Urothelium cell line (cell line): ENCODE measurements at regions not wholly inside any gene's neighbourhood (a gene's known extent, or its start where the extent isn't known, plus 50 kb on each side); places are given as distances from the start of the nearest gene placed in this dataset.
"Not testable (repeated sequence)": the region's sequence is repeated elsewhere in the genome, so short reads cannot be mapped to it uniquely, and the experiment has no call there.

Experiments used
- DNase-seq: peaks from one replicate; pipeline ENCODE4 v3.0.0; 2011; ENCODE audit warnings: low spot score, mixed read lengths
- FAIRE-seq: peaks from 2 replicates; lab custom pipeline; 2011; peaks lifted over from hg19 to GRCh38; lab: Jason Lieb, UNC

DNA sequence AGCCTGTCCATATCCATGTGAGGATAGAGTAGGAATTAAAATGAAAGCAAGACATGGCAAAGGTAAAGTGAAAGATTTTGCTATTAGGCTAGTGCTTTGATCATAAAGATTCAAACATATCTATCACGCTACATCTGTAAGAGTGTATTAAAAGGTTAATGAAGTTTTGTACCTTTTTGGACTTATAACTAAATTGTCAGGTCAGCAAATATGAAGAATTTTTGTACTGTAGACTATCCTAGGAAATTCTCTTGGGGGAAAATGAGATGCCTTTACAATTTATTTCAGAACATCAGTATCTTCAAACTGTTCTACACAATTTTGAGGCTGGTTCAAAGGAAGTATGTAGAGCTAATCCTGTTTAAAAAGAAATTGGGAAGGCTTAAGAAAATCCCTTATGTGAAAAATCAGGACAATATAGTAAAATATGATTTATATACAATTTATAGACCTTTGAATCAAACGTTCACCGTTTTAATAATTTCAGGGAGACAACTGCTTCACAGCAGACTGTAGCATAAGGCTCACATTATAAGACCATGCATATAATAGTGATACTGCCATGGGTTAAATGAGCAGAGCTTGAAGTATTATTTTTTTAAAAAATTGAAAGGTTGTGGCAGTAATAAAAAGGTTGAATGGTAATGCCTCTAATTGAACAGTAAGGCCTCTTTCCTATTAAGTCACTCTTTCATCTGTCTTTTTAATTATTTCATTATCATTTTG is 639.5 kb upstream of the ARRDC3 start:
- DNase-seq (no peak), FAIRE-seq (no peak)

GRCh38 chr5:92019376-92019990 is 636.4 kb upstream of the ARRDC3 start:
- peak; percentile 20 for DNase-seq
- FAIRE-seq: no peak

DNA sequence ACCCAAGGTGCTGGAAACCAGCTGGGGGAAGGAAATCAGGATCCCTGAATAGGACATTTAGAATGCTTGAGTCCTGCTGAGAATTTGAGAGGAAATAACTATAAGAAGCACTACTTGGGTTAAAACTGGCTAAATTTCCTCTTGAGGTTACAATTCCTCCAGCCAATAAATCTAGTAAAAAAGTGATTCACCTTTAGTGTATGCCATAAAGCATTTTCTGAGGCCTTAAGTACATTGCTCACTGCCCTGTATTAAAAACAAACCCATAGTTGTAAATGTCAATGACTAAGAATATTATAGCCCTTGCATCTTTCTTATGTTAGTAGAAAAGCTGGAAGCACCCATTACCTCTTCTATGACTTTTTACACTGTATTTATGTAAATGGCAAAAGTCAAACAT is 634.7 kb upstream of the ARRDC3 start:
- FAIRE-seq (no peak), DNase-seq (peak; percentile 33)

GRCh38 chr5:92011845-92012244 is 628.7 kb upstream of the ARRDC3 start:
- FAIRE-seq, DNase-seq: not testable (repeated sequence)

DNA sequence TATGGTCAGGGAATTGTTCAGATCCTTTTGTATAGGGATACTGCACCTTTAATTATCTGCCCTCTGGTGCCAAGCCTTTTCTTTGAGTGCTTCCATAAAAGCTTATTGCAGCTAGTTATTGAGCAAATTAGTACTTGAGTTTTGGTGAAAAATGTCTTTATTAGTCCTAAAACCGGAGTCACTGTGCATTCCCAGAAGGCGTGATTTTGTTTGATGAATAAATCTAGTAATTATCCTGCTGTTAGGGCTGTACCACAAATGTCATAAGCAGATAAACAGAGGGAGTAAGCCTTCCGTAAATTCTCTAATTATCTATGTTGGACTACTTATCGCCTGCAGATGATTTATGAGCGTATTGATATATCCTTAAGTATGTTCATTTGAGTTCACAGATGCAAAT is 620.7 kb upstream of the ARRDC3 start:
- no peak for DNase-seq
- no peak for FAIRE-seq

DNA sequence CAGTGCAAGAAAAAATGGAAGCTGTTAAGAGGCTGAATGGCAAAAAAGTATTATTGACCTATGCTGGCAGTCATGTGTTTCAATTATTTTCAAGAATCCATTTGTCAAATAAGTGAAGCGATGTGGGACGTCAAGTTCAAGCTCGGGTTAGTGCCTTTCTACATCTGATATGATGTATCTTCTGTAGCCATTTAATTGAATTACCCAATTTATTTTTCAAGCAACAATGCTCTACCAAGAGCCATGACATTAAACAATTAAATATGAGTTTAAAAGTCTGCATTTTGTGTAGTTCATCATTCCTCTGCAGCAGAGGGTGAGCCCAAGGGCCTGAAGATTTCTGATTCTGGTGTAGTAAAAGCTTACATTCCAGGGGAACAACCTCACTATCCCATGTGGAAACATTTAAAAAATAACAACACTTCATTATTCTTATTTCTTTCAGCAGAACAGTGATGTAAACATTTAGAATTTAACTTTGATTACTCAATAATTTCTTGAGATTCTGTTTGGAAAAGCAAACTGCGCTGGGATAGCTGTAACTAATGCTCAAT is 619.7 kb upstream of the ARRDC3 start:
- DNase-seq: no peak
- no peak for FAIRE-seq

DNA sequence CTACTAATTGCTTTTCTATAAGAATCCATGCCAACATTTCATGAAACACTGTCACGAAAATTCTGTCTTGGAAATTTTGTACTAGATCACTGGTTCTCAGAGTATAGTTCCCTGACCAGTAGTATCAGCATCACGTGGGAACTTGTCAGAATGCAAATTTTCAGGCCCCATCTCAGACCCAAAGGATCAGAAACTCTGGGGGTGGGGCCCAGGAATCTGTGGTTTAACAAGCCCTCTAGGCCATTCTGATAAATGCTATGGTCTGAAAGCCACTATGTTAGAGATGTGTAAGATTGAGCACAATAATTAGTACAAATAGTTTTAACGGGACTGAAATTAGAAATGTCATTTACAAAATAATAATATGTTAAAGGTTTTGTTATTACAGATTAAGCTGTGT is 615.7 kb upstream of the ARRDC3 start:
- FAIRE-seq (no peak), DNase-seq (no peak)

DNA sequence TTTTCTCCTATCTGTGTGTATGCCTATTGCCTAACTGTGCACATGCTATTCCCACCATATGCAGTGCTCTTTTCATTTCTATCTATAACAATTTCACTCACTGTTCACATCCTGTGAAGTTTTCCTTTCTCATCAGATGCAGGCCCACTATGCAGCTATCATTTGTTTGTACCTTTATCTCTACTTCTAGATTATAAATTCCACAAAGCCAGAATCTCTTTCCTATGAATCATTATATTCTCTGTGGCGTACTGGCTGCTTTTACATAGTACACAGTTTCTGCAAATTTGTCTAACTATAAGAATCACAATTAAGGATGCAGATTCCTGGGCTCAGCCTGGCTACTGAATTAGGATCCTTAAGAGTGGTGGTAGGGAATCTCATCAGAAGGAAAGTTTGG is 600.8 kb upstream of the ARRDC3 start:
- FAIRE-seq (no peak), DNase-seq (no peak)

GRCh38 chr5:91978221-91978882 is 595.2 kb upstream of the ARRDC3 start:
- FAIRE-seq (no peak), DNase-seq (no peak)

GRCh38 chr5:91977579-91977978 is 594.5 kb upstream of the ARRDC3 start:
- DNase-seq: no peak
- no peak for FAIRE-seq

DNA sequence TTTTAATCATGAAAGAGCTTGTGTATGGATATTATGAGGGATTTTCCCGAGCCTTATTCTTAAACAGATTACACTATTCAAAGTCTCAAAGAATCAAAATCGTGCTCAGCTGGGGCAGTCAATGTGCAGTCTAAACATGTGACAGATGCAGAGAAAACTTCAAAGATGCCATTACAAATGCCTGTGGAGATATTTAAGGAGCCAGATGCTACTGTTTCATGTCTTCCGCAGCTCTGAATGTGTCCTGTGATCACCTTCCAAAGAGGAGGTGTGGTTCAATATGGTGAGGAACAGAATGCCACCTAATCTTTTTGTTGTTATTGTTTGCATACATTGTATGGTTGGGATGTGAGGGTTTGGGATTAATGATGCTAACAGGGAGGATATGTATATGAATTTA is 593.3 kb upstream of the ARRDC3 start:
- no peak for FAIRE-seq
- DNase-seq: no peak

DNA sequence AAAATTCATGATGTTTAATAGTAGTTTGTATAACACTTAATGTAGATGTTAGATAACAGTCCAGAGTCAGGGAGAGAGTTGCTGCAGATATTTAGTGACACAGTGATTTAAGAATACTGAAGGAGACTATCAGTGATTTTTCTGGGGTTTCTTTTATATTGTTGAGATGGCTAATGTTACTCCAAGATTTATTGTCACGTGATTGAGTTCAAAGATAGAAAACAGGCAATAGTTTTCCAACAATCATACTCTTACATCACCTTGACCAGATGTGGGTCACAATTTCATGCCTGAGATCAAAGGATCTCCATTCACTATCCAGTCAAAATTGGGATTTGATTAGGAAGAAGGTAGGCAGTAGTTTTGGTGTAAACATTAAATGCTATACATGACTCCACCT is 580.0 kb upstream of the ARRDC3 start:
- FAIRE-seq (no peak), DNase-seq (no peak)

- no peak for DNase-seq
- no peak for FAIRE-seq
These were observed 574.5 kb upstream of the ARRDC3 start for GRCh38 chr5:91957666-91958065.

DNA sequence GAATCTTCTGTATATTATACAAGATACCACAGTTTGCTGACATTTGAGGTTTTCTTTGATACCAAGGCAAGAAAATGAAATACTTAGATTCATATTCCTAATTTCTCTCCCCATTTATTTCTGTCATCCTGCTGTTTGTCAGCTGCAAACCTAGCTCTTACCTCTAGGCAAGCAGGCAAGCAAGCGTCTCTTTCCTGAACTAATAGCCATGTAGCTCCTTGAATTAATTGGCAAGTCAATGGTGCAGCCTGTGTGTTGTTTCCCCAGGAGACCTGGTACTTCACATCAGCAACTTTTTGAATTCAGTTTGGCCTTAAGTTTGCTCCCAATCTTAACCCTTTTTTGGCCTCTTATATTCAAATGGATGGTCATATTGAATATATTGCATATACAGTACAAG is 573.6 kb upstream of the ARRDC3 start:
- FAIRE-seq (no peak), DNase-seq (no peak)

DNA sequence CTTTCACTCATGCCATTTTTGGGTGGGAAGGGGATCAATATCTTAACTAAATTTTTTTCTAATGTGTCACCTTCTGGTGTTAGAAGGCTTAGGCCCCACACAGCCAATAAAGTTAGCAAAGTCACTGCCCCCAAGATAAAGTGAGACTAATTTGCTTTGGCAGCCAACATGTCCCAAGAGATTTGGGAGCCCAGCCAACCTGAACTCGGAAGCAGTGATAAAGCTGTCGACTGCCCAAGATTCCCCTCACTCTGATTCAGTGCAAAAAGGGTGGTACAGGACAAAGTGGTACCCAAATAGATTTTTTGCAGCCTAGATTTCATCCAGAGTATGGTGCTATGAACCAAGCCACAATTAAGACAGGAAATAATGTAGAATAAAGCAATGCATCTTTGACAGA is 572.5 kb upstream of the ARRDC3 start:
- peak; percentile 17 for FAIRE-seq
- DNase-seq: no peak

- no peak for FAIRE-seq
- DNase-seq: no peak
These were observed 571.0 kb upstream of the ARRDC3 start for GRCh38 chr5:91954136-91954535.

DNA sequence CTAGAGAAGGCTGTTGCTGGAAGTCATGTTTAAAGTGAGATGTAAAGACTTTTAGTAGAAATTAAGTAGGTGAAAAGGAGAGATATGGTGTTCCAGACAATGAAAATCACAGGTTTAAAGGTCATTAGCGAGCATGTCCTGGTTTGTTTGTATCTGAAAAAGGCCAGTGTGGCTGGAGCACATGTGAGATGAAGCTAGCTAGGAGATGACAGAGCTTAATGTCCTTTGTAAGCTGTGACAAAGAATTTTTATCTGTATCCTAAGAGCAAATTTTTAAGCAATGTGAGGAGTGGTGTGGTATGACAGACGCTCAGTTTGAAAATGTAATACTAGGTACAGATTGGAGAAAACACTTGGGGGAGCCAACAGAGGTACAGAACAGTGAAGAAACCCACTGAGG is 567.2 kb upstream of the ARRDC3 start:
- FAIRE-seq (no peak), DNase-seq (no peak)

DNA sequence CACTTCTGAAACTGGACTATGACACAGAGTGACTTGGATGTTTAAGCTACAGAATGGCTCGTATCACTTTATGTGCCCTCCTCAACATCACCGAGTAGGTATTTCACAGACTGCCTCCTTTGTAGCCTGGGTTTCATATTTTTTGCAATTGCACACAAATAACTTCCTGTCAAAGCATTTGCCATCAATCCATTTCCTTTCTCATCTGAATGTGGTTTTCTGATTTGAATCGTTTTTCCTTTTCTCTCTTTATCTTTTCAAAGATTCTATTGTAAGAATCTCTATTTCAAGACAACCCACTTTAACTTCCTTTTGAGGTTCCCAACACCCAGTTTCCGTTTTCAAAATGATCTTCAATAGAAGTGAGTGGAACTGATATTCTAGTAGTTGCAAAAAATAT is 563.8 kb upstream of the ARRDC3 start:
- FAIRE-seq (no peak), DNase-seq (no peak)

- DNase-seq (no peak), FAIRE-seq (no peak)
These were observed 558.5 kb upstream of the ARRDC3 start for GRCh38 chr5:91941588-91941987.

- DNase-seq: no peak
- no peak for FAIRE-seq
These were observed 555.3 kb upstream of the ARRDC3 start for GRCh38 chr5:91938441-91938840.

DNA sequence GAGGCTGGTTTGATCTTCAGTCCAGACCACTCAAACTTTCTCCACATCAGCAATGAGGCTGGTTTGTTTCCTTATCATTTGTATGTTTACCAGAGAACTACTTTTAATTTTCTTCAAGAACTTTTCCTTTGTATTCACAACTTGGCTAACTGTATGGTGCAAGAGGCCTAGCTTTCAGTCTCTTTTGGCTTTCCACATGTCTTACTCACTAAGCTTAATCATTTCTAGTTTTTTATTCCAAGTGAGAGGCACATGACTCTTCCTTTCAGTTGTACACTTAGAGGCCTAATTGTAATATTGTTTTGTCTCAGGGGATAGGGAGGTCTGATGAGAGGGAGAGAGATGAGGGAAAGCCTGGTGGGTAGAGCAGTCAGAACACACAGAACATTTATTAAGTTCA is 554.0 kb upstream of the ARRDC3 start:
- FAIRE-seq (no peak), DNase-seq (no peak)

GRCh38 chr5:91929522-91929817 is 546.4 kb upstream of the ARRDC3 start:
- DNase-seq (no peak), FAIRE-seq (no peak)
